Tongue (tissue), 1 donor: ENCODE measurements at regions not wholly inside any gene's neighbourhood (a gene's known extent, or its start where the extent isn't known, plus 50 kb on each side); places are given as distances from the start of the nearest gene placed in this dataset.

Source experiments
- DNase-seq: peaks from one replicate; pipeline ENCODE4 v3.0.0-alpha.2; 2015

DNA sequence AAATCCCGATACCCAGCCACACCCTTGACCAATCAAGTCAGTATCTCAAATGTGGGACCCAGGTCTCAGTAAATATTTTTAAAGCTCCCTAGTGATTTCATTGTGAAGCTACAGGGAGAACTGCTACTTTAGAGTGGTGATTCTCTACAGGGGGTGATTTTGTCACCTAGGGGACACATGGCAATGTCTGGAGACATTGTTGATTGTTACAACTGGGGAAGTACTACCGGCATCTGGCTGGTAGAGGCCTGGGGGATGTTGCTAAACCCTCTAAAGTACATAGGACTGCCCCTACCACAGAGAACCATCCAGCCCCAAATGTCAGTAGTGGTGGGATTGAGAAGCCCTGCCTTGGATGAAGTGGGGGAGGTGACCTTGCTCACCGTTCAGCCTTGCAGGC is 152.9 kb downstream of the RPS24 start:
- no peak for DNase-seq

DNA sequence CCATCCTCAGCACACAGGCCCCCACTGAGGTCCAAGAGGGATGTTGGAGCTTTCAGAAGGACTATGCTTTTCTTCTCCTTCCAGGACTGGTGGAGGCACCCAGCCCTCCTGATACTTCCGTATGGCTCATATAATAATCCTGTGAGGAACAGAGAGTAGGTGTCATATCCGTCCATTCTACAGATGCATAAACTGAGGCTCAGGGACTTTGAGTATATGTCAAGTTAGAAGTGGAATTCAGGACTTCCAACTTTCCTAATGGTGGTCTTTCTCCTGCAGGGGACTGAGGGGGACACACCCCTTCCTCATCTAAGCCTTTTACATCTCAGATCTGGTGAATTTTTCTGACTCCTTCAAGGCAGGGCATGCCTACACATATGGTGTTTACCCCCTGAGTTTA is 153.7 kb downstream of the RPS24 start:
- DNase-seq = no peak

DNA sequence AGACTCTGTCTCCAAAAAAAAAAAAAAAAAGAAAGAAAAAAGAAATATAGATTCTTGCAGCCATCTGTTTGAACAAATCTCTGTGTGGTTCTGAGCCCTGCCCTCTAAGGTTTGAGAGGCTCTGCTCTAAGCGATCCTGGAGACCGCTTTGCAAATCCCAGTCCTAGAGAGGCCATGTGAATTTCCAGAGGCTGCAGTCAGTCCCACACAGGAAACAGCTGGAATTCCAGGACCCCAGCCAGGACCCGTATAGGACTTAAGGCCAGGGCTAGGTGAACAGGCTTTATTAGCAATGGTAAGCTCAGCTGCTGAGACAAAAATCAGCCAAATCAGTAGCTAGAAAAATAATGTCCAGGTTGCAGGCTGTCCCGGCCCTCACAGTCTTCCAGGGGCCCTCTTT is 154.8 kb downstream of the RPS24 start:
- DNase-seq = peak; percentile 56

DNA sequence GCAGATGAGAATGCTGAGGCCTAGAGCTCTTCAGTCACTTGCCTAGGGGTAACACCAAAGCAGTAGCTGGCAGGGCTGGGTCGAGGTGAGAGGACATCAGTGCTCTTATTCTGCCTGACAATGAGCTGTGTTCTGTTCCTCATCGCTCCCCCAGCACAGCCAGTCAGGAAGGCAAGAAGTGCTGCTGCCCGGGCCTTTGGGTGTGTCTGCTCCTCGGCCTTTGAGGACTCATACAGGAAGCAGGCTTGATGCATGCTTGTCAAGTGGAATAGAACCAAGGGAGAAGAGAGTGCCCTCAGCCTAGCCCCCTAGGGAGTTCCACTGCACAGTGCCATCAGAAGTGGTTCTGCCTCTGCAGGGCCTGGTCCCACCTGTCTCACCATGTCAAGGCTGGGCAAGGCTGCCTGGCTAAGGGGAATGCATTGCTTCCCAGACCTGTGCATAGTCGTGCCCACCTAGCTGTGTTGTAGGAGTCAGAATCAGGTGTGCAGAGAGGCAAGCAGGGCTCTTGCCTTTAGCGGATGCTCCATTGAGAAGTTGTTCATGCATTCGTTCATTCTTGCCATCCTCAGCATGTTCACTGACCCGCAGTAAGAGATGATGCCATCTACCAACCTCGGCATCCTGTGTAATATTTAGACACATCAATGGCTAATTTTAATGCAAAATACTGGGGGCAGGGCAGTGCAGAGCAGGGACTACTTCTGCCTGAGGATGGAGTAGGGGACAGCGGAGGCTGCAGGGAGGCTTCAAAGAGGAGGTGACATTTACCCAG is 156.6 kb downstream of the RPS24 start:
- no peak for DNase-seq

DNA sequence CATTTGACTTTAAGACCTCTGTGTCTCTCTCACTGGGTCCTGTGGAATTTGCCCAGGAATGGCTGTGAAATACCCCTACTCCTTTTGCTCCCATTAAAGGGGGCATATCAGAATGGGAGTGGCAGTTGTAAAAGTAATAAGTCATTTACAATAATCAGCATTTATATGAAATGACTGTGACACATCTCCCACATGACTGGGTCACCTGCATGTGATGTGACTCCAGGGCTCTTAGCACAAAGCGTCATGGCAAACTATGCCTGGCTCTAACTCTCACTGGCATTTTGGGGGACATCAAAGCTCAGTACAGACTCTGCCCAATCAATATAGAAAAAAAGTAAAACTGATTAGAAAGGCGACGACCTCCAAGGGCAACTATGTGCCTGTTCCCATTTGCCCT is 157.6 kb downstream of the RPS24 start:
- no peak for DNase-seq

DNA sequence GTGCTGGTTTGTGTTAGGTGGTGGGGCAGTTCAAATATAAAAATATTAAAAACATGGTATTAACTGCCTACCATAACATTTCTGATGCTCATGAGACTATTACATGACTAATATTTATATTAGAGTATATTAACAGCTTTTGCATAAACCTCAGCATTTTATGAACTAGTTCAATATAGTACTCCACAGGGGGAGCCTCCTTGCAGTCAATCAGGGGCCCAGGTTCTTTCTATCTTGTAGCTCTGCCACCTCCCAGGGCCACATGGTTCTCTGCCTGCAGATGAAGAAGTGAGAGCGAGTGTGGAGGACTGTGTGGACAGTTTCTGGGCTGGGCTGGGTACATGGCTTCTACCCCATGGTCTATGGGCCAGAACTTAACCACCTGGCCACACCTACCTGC is 159.5 kb downstream of the RPS24 start:
- DNase-seq = no peak

DNA sequence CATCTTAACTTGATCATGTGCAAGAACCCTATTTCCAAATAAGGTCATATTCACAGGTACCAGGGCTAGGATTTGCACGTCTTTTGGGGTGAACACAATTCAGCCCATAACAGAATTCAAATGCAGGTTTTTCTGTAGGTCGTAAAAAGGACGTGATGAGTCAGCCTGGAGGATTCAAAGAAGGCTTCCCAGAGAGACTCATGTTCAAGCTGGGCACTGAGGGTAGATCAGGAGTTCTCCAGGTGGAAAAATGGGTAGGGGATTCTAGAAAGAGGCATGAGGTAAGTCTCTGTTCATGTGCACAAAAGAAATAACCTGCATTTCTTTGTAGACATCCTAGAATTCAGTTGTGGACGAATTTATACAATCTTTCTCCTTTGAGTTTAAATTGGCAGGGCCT is 160.4 kb downstream of the RPS24 start:
- DNase-seq = no peak

DNA sequence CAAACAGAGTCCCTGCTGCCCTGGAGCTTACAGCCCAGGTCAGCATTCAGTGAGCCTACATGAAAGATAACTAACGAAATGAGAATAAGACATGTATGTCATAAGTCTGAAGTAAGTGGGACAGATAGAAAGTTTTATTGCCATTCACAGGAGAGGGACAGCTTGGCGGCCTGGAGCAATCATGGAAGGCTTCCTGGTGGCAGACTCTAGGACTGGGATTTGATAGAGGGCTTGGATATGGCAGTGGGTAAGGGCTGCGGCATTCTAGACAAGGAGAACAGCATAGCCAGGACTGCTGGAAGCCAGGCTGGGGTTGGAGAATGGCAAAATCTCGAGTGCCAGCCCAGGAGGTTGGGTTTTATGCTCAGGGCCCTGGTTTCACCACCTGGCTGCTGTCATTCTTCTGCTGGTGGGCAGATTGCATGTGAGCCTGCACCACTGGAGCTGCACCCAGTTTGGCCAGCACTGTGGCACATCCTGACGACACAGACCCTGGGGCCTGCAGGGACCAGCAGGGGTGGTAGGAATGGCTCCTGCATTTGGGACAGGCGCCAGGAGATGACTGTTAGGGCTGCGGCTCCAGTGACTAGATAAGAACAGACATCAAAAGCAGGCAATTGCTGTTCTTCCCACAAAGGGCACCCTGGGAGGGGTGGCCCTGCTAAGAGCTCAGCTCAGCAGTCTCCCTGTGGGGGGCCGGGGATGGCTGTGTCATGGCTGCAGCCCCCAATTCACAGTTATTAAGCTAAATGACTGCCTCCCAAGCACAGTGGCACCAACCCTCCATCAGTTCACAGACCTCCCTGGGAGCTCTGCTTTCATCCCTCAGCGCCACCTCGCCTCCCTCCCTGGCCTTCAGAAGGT is 161.1 kb downstream of the RPS24 start:
- DNase-seq = no peak

DNA sequence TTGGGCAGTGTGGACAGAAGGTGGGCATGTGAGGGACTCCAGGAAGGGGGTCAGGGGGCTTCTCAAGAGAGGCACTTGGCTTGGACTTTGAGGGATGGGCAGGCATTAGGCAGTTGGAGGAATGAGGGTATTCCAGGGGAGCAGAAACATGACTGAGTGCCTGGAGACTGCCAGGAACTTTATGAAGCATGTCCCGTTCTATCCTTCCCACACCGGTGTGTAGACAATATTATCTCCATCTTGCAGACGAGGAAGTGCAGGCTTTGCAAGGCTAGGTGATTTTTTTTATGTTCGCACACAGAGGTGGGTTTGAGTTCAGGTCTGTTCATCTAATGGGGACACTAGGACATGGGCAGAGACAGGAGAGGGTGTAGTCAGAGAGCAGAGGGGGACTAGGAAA is 162.7 kb downstream of the RPS24 start:
- DNase-seq = no peak

DNA sequence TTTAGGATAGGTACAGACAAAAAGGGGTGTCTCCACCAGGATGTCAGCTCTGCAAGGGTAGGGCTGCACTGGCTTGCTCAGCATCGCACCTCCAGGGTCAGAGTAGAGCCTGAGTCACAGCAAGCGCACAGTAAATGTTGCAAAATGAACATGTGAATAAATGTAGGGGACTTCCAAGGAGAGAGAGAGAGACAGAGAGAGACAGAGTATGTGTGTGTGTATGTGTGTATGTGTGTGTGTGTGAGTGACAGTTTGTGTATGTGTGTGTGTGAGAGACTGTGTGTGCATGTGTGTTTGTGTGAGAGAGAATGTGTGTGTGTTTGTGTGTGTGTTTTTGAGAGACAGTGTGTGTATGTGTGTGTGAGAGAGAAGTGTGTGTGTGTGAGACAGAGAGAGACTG is 163.3 kb downstream of the RPS24 start:
- DNase-seq = no peak

DNA sequence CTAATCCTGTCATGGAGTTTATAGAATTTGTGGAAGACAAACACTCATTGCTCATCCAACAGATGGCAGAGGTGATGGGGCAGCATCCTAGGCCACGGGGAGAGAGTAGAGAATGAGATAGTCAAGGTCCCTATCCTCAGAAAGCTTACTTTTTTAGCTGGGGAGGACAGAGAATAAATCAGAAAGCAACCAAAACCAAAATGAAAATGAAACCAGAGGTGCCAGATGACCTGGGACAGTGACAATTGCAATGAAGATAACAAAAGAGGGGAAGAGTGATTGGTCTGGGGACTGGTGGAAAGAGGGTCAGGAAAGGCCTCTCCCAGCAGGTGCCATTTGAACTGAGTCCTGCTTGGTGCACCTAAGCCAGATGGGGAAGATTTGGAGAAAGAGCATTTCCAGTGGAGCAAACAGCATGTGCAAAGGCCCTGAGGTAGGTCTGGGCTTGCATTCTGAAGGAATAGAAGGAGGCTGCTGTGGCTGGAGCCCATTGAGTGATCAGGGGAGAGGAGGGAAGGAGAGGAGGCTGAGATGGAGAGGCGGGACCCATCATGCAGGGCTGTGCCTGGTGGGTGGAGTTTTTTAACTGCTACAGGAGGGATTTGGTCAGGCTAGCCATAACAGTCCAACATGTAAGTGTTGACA is 164.1 kb downstream of the RPS24 start:
- DNase-seq = no peak

DNA sequence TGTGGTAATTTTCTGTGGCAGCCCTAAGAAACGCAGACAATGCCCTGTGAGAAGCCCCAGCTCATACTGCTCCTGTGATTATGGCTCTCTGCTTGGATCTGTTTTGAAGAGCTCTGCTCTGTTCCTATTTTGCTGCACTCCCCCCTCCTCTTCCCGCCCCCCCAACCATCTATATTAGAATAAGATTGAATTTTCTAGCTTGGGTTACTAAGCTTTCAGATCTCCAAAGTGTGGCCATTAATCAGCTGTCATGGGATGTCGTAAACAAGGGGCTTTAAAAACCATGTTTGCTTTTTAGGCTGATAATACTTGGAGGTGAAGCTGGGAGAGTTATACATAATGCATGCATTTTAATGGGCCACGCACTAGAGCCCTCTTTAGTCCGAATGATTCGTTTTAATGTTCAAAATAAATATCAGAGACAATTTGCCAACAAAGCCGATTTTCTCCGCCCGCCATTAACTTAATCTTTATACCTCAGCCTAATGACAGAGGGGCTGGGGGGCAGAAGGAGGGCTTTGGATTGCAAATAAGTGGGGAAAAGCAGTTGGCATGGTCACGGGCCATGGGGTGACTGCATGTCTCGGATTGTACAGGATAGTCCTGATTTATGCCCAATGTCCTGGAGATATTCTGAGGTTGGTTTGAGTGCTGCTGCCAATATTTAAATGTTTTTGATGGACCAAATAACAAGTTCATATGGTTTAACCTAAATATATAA is 165.5 kb downstream of the RPS24 start:
- no peak for DNase-seq

DNA sequence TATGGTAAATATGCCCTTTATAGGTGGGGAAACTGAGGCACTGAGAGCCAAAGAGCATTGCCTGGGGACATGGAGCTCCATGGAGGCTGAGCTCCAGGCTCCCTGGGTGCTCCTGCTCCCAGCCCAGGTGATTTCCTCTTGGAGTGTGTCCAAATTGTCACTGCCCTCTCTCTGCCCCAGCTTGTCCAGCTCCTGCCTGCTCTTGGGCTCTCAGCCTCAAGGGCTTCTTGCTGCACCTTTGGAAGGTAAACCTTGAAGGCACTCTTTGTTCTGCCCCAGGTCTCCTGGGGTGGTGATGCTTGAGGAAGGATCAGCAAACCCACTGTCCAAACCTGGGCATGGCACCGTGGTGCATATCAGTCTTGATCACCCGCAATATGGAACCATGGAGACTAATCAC is 166.1 kb downstream of the RPS24 start:
- DNase-seq = no peak

DNA sequence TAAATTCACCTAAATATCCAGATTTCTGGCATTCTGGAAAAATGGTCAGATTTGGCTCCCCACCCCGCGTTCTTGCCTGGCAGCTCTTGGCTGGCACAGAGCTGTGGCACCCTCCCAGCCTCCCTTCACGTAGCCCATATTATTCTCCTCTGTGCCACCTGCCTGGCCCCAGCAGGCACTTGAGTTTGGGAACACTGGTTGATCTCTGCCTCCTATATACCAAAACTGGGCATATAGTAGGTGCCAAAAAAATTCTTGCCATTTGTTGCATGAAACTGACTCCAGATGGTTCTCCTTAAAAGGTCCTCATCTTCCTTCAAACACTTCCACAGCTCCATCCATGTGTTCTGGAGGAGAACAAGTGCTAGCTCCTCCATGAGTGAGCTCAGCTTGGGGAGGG is 167.0 kb downstream of the RPS24 start:
- DNase-seq = no peak

DNA sequence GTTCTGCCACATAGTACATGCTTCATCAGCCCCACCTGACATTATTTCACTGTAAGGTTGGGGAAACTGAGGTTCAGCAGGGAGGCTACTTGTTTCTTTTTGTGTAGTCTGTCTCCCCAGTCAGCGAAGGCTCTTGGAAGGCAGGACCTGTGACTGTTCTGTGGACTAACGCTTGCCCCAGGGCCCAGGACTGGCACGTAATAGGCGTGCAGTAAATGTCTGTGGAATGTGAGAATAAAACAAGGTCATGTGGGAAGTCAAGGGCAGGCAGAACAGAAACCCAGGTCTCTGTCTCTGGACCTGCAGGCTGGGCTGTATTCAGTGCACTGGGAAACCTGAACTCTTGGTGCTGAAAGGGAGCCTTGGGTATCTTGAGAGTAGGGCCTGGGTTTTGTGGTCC is 168.7 kb downstream of the RPS24 start:
- DNase-seq = no peak

DNA sequence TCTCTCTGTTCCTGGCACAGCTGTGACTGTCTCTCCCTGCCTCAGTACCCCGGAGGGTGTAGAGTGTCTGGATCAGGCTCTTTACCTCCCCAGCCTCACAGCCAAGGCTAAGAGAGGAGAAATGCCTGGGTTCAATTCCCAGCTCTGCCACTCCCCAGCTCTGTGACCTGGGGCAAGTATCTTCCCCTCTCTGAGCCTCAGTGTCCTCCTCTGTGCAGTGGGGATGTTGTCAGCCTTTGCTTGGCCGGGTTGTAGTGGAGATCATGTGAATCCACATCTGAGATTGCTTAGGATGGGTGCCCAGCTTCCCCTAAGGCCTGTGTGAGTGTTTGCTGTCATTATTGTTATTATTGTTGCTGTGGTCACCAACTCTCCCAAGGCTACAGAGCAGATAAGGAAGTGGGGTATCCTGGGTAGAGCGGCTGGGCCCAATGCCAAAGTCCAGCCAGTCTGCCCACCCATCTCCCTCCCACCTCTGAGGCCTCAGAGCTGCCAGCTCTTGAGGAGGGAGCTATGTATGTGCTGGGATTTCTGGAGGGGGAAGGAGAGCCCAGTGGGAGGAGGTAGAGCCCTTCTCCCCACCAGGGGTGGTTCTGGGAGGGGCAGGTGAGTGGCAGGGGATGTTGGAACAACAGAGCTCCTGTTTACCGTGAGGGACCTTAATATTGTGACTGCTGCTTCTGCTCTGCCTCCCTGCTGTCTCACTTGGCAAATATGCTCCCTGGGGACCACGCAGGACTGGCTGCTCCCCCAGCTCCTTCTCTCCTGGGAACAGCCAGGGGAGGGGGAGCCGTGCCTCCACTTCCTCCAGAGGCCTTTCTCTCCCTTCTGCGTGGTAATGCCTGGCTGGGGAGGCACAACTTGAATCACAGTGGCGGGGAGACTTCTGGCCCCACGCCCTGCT is 170.5 kb downstream of the RPS24 start:
- peak; percentile 15 for DNase-seq

DNA sequence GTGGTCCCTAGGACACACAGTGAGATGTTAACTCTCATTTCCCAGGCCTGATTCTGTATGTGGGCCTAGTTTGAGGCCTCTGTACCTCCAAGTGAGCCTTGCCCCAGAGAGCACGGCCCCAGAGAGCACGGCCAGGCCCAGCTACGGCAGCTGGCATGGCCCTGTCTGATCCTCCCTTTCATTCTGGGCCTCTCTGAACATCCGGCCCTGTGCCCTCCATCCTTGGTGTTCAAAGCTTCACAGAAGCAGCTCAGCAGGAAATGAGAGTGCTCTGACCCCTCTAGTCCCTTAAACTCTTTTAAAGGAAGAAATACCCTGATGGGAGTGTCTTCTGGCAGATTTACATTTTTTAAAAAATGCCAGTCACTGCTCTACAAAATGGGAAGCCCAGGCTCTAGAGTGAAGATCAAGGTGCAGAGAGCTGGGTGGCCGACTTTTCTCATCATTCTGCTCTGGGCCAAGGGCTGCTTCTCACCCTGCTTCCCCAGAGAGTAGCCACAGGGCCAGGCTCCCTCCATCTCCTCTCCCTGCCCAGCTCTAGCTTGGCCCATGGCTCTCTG is 171.9 kb downstream of the RPS24 start:
- no peak for DNase-seq

DNA sequence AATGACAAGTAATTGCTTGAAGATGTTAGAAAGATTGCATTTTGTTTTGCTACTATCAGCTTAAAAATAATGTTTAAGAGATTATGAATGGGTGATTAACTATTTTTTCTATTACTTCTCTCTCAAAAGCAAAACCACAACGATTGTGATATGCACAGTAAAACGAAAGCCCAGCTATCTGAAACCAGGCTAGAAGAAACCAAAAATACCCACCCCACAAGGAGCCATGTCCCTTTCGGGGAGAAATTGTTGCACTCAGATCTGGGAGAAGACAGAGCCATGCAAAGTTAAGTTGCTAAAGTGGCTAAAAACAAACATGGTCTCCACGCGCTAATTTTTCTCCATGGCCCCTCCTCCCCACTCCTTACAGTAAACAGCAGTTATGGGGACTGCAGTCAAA is 173.6 kb downstream of the RPS24 start:
- DNase-seq = no peak

DNA sequence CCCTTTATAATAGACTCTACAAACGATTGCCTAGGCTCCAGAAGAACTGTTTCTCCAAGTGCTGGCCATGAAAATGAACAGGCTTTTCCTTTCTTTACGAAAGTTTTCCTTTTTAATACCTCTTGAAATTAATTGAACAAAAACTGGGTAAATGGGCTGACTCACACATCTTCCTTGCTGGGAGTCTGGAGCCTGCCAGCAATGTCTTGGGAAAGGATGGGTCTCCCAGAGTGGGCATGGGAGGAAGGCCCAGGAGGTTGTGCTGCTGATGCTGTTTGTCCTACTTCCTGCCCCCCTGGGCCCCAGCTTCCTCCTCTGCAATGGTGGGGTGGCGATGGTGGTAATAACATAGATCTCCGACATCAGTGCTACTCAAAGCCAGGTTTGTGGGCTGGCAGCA is 174.1 kb downstream of the RPS24 start:
- no peak for DNase-seq

DNA sequence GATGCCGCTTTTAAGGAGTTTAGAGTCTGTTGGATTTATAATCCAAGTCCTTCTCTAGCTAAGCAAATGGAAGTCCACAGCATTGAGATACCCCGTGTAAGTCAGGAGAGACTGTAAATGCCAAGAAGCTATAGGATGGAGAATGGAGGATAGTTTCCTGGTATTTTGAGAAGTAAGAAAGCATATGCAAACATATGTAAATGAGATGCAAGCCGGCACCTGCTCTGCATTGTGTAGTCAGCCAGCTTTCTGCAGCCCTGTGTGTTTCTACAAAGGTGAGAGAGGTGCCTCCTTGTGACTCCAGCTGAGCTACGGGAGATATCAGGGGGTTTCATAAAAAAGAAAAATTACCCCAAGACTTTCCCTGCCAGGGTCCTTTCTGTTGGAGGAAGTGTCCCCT is 176.3 kb downstream of the RPS24 start:
- DNase-seq = no peak

DNA sequence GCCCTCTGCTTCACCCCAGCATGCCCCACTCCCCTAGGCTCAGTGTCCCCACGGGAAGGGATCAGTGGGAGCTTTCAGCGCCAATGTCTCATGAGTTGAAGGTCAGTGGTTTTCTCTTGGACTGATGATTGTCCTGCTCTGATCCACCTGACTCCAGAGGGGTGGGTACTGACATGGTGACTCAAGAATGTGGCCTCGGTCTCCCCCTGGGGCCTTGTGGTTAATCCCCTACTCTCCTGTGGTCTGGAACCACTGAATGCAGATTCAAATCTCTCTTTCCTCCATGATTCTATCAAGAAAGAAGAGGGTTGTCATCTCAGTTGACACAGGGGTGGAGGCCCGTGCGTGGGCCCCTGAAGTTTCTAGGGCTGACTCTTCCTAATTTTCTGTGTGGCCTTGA is 176.9 kb downstream of the RPS24 start:
- no peak for DNase-seq
